H9 (cell line): ENCODE measurements at regions not wholly inside any gene's neighbourhood (a gene's known extent, or its start where the extent isn't known, plus 50 kb on each side); places are given as distances from the start of the nearest gene placed in this dataset.

ENCODE experiments used
- DNase-seq: peaks from one replicate; pipeline ENCODE4 v3.0.0-alpha.2; 2017
- H2AFZ ChIP-seq: one replicate; pipeline ENCODE4 v1.6.1; 2013; ENCODE audit warnings: mild to moderate bottlenecking, low read length, control low read depth, moderate library complexity
- H2AK5ac ChIP-seq: 2 replicates; pipeline ENCODE4 v1.6.1; 2013; ENCODE audit warnings: low read length, control low read depth, mixed read lengths; ENCODE audit not compliant: insufficient read length
- H2BK120ac ChIP-seq: one replicate; pipeline ENCODE4 v1.6.1; 2013; ENCODE audit warnings: low read depth, mild to moderate bottlenecking, low read length, control low read depth, inconsistent platforms; ENCODE audit not compliant: poor library complexity, severe bottlenecking
- H2BK12ac ChIP-seq: 2 replicates; pipeline ENCODE4 v1.6.1; 2013; ENCODE audit warnings: low read length, control low read depth, mixed read lengths, low read depth; ENCODE audit not compliant: insufficient read length
- H2BK15ac ChIP-seq: 2 replicates; pipeline ENCODE4 v1.6.1; 2013; ENCODE audit warnings: low read depth, low read length, control low read depth
- H2BK20ac ChIP-seq: one replicate; pipeline ENCODE4 v1.6.1; 2013; ENCODE audit warnings: low read depth, mild to moderate bottlenecking, low read length, control low read depth, inconsistent platforms; ENCODE audit not compliant: poor library complexity, severe bottlenecking
- H2BK5ac ChIP-seq: 2 replicates; pipeline ENCODE4 v1.6.1; 2013; ENCODE audit warnings: low read length, control low read depth, mixed read lengths; ENCODE audit not compliant: insufficient read length
- H3K14ac ChIP-seq: 2 replicates; pipeline ENCODE4 v1.6.1; 2013; ENCODE audit warnings: low read length, control low read depth; ENCODE audit not compliant: insufficient read depth
- H3K18ac ChIP-seq: 2 replicates; pipeline ENCODE4 v1.6.1; 2013; ENCODE audit warnings: low read depth, mild to moderate bottlenecking, mixed read lengths, low read length, control low read depth; ENCODE audit not compliant: insufficient read length
- H3K23ac ChIP-seq: 2 replicates; pipeline ENCODE4 v1.6.1; 2013; ENCODE audit warnings: low read length, control low read depth, mixed read lengths, low read depth; ENCODE audit not compliant: insufficient read length
- H3K23me2 ChIP-seq: 2 replicates; pipeline ENCODE4 v1.6.1; 2013; ENCODE audit warnings: low read depth, mild to moderate bottlenecking, mixed read lengths, low read length, control low read depth; ENCODE audit not compliant: insufficient read length, poor library complexity, severe bottlenecking
- H3K27ac ChIP-seq: 2 replicates; pipeline ENCODE4 v1.5.1; 2013; ENCODE audit warnings: low read length, control low read depth, mixed read lengths, low read depth; ENCODE audit not compliant: insufficient read length
- H3K27me3 ChIP-seq: 2 replicates; pipeline ENCODE4 v1.6.1; 2013; ENCODE audit warnings: low read length, control low read depth, inconsistent platforms; ENCODE audit not compliant: insufficient read depth
- H3K4ac ChIP-seq: 2 replicates; pipeline ENCODE4 v1.6.1; 2013; ENCODE audit warnings: low read depth, mild to moderate bottlenecking, control low read depth, inconsistent platforms, low read length, moderate library complexity
- H3K4me1 ChIP-seq: 2 replicates; pipeline ENCODE4 v1.6.1; 2013; ENCODE audit warnings: low read length, control low read depth, inconsistent platforms; ENCODE audit not compliant: insufficient read depth
- H3K4me2 ChIP-seq: 2 replicates; pipeline ENCODE4 v1.6.1; 2013; ENCODE audit warnings: low read length, control low read depth, mixed read lengths; ENCODE audit not compliant: insufficient read length, insufficient read depth
- H3K56ac ChIP-seq: 2 replicates; pipeline ENCODE4 v1.6.1; 2013; ENCODE audit warnings: low read depth, mild to moderate bottlenecking, mixed read lengths, low read length, control low read depth; ENCODE audit not compliant: insufficient read length
- H3K79me1 ChIP-seq: 2 replicates; pipeline ENCODE4 v1.6.1; 2013; ENCODE audit warnings: low read depth, mild to moderate bottlenecking, moderate library complexity, low read length, control low read depth, inconsistent platforms; ENCODE audit not compliant: insufficient read depth, poor library complexity, severe bottlenecking
- H3K79me2 ChIP-seq: 2 replicates; pipeline ENCODE4 v1.6.1; 2013; ENCODE audit warnings: low read length, control low read depth, inconsistent platforms; ENCODE audit not compliant: insufficient read depth
- H3K9ac ChIP-seq: 2 replicates; pipeline ENCODE4 v1.6.1; 2013; ENCODE audit warnings: low read length, control low read depth, mixed read lengths; ENCODE audit not compliant: insufficient read length; ENCODE audit errors: extremely low read depth
- H3K9me3 ChIP-seq: one replicate; pipeline ENCODE4 v1.6.1; 2013; ENCODE audit warnings: low read depth, low read length, inconsistent platforms; ENCODE audit not compliant: control insufficient read depth
- H3T11ph ChIP-seq: one replicate; pipeline ENCODE4 v1.6.1; 2013; ENCODE audit warnings: mild to moderate bottlenecking, low read length, control low read depth, inconsistent platforms
- H4K20me1 ChIP-seq: one replicate; pipeline ENCODE4 v1.6.1; 2013; ENCODE audit not compliant: control insufficient read depth, insufficient read length, insufficient read depth
- H4K5ac ChIP-seq: 2 replicates; pipeline ENCODE4 v1.6.1; 2013; ENCODE audit warnings: low read depth, mild to moderate bottlenecking, mixed read lengths, low read length, control low read depth; ENCODE audit not compliant: insufficient read length
- H4K8ac ChIP-seq: replicated peaks from 2 replicates; pipeline ENCODE4 v1.6.1; 2013; ENCODE audit warnings: low read length, control low read depth, mixed read lengths, low read depth; ENCODE audit not compliant: insufficient read length
- H4K91ac ChIP-seq: 2 replicates; pipeline ENCODE4 v1.6.1; 2013; ENCODE audit warnings: low read depth, mild to moderate bottlenecking, moderate library complexity, mixed read lengths, low read length, control low read depth; ENCODE audit not compliant: insufficient read length
- H3K27ac Mint-ChIP-seq, 3 experiments: 2 replicates in 2 of 3; 3 replicates in 1 of 3; pipeline ENCODE4 v1.8.0; 2020 to 2021; ENCODE audit warnings: mixed read lengths in 3 of 3, mild to moderate bottlenecking in 1 of 3, moderate library complexity in 1 of 3
- H3K27me3 Mint-ChIP-seq: 2 replicates; pipeline ENCODE4 v1.8.0; 2021; ENCODE audit warnings: low read depth, mild to moderate bottlenecking, moderate library complexity, mixed read lengths
- H3K36me3 Mint-ChIP-seq, 3 experiments: 2 replicates in 2 of 3; 3 replicates in 1 of 3; pipeline ENCODE4 v1.8.0; 2020 to 2021; ENCODE audit warnings: low read depth in 3 of 3, mixed read lengths in 3 of 3; ENCODE audit not compliant: insufficient read depth in 1 of 3
- H3K4me1 Mint-ChIP-seq, 2 experiments: 2 replicates each; pipeline ENCODE4 v1.8.0; 2020; ENCODE audit warnings: mixed read lengths in 2 of 2
- H3K4me3 Mint-ChIP-seq, 2 experiments: 2 replicates in 1 of 2; 3 replicates in 1 of 2; pipeline ENCODE4 v1.8.0; 2020 to 2021; ENCODE audit warnings: mild to moderate bottlenecking in 2 of 2, mixed read lengths in 2 of 2, moderate library complexity in 1 of 2
- H3K9me3 Mint-ChIP-seq, 2 experiments: 2 replicates in 1 of 2; 3 replicates in 1 of 2; pipeline ENCODE4 v1.8.0; 2020; ENCODE audit warnings: mild to moderate bottlenecking in 2 of 2, mixed read lengths in 2 of 2, moderate library complexity in 1 of 2
- CTCF ChIP-seq: fragments of 200-600 bp; sonication (generic); conservative IDR thresholded peaks from 3 replicates; pipeline ENCODE4 v1.8.0; 2021; ENCODE audit warnings: antibody characterized with exemption, mild to moderate bottlenecking
- WGBS: extraction: QIAGEN DNeasy Blood & Tissue Kit; methylation state at CpG from one replicate; pipeline ENCODE4 v1.1.7; 2013; ENCODE audit warnings: missing lambda C conversion rate, low lambda C conversion rate, mixed read lengths; ENCODE audit not compliant: insufficient read length; ENCODE audit errors: extremely low coverage; 5-methylcytosine and 5-hydroxymethylcytosine counted together

GRCh38 chr4:134510544-134510943 lies 309.0 kb upstream of the PABPC4L start:
- Histone ChIP-seq H3K4me1 (no peaks in the 10 kb centered on the region), H3K23me2 (no peaks in the 10 kb centered on the region), H3K9me3 (no peaks in the 10 kb centered on the region), H3T11ph (no peak overlapping the region), H2BK120ac (no peak overlapping the region), H2BK15ac (no peak overlapping the region), H2AFZ (no peak overlapping the region), H3K14ac (no peak overlapping the region), H3K9ac (no peak overlapping the region), H2BK5ac (no peak overlapping the region), H2BK20ac (no peak overlapping the region), H2AK5ac (no peak overlapping the region), H3K79me1 (no peaks in the 10 kb centered on the region), H3K79me2 (no peaks in the 10 kb centered on the region), H3K23ac (no peak overlapping the region), H3K56ac (no peak overlapping the region), H3K18ac (no peak overlapping the region), H3K4ac (no peak overlapping the region), H4K5ac (no peak overlapping the region), H4K20me1 (no peaks in the 10 kb centered on the region), H3K27me3 (no peaks in the 10 kb centered on the region), H3K4me2 (no peak overlapping the region), H3K27ac (no peak overlapping the region), H4K8ac (no peak overlapping the region), H2BK12ac (no peak overlapping the region), H4K91ac (no peak overlapping the region)
- Mint-ChIP-seq H3K4me3 (no peak overlapping the region), H3K27me3 (no peaks in the 10 kb centered on the region), H3K9me3 (no peaks in the 10 kb centered on the region), H3K36me3 (no peaks in the 10 kb centered on the region; a peak in 3 of 7 replicates), H3K27ac (no peak overlapping the region), H3K4me1 (peaks cover 8% of the 10 kb centered on the region in 2 experiments)
- WGBS: no CpG with 5 or more reads among the region's 2 CpGs
- TF ChIP-seq CTCF: no peak
- DNase-seq: no peak
